ENCODE measurements at regions not wholly inside any gene's neighbourhood (a gene's known extent, or its start where the extent isn't known, plus 50 kb on each side); places are given as distances from the start of the nearest gene placed in this dataset.
A peak's percentile ranks its signal among the peaks of the same experiment; 100 is the strongest.

DNA sequence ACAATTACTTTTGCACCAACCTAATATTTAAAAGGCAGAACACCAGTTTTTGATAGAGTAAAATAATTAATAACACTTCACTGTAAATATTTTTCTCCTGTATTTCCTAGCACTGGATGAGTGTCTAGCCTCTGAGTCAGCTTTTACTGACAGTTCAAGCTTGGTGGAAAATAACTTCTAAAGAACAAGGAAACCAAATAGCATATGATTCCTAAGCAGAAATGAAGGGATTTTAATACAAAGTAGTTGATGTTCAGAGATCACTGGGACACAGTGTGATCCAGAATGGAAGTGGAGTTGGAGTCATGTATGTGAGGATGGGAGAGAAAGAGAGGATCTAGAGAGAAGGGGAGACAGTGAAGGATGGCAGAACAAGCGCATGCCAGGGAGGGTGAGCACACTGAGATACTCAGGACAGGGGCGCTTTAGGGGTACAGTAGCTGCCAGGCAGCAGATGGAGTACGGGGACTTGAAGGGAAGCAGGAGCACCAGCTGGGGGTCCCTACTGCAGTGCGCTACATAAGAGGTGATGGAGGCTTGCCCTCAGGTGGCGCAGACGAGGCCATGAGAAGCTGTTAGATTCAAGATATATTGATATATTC, 117.9 kb upstream of the KLF6 start:
- TF ChIP-seq FOS (IDR thresholded peaks at IDR 0.05; ENCODE audit: borderline replicate concordance, insufficient read depth, low read length): peak; percentile 12
- TF ChIP-seq GATA2 (IDR thresholded peaks at IDR 0.05; ENCODE audit: insufficient read depth, insufficient read length, low read depth, low read length): no peak
- Histone ChIP-seq H3K27ac (ENCODE audit: insufficient read depth, low read depth, low read length) (no peak overlapping the region), H3K9ac (replicated peaks; ENCODE audit: extremely low read depth, insufficient read depth, low read length) (no peak overlapping the region)

DNA sequence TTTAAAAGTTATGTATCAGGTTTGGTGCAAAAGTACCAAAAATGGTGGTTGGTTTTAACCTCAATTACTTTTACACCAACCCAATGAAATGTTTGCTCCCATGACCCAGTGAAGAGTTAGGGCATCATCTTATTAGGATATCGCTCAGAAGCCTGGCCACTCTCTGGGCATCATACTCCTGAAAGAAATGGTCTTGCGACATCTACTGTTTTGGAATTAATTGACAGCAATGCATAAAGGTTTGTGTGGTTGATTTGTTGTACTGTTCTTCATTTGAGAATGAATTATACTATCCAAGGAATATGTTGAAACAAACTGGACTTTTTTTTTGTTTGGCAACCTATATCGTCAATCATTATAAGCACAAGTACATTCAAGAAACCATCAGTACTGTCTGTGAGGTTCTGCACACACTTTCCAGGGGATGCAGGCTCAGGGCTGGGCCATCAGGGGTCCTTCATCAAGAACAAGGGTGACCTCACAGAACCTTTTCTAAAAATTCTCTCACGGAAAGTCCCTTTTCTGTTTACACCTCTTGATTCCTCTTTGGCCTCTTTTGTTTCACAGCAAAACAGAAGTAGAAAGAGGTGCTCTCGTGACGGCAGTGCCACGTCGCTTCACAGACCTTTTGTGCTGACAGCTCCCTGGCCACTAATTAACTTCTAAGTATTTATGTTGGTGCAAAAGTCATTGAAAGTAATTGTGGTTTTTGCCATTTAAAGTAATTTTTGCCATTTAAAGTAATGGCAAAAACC, 117.2 kb upstream of the KLF6 start:
- intact Hi-C loops (cut with micrococcal nuclease) (no loop called here), dilution Hi-C loops (cut with MboI; ENCODE audit: extremely low pct_ligation_motif_present, low sequenced_read_pairs) (no loop called here)
- Histone ChIP-seq H3K4me1 (ENCODE audit: control insufficient read depth, extremely low read depth, insufficient read depth, low read length) (peaks cover 3% of the 10 kb centered on the region), H3K27ac (ENCODE audit: insufficient read depth, low read depth, low read length) (no peak overlapping the region), H3K36me3 (ENCODE audit: control insufficient read depth in 2 of 2, extremely low read depth in 1 of 2, insufficient read depth in 2 of 2, low read length in 2 of 2) (no peaks in the 10 kb centered on the region), H3K9me3 (replicated peaks; ENCODE audit: control insufficient read depth, insufficient read depth, low read length) (no peaks in the 10 kb centered on the region), H3K4me3 (replicated peaks in 1 of 3; ENCODE audit: insufficient read depth in 1 of 3, low read depth in 1 of 3, low read length in 3 of 3) (no peak overlapping the region), H2AFZ (ENCODE audit: low read depth, low read length) (no peak overlapping the region), H3K27me3 (ENCODE audit: control insufficient read depth in 2 of 2, insufficient read depth in 2 of 2, low read length in 2 of 2) (no peaks in the 10 kb centered on the region), H3K9me1 (replicated peaks; ENCODE audit: control insufficient read depth, extremely low read depth, insufficient read depth, low read length) (no peaks in the 10 kb centered on the region), H3K79me2 (ENCODE audit: control insufficient read depth, insufficient read depth, low read length) (no peaks in the 10 kb centered on the region), H3K4me2 (ENCODE audit: insufficient read depth, low read length) (no peak overlapping the region), H3K9ac (replicated peaks; ENCODE audit: extremely low read depth, insufficient read depth, low read length) (no peak overlapping the region), H4K20me1 (replicated peaks; ENCODE audit: control insufficient read depth, extremely low read depth, insufficient read depth, low read length) (no peaks in the 10 kb centered on the region)
- BruUV-seq (replicated peaks): no TSS peak
- FAIRE-seq (no peak), DNase-seq (ENCODE audit: low read depth, low spot score) (peak; percentile 51)
- ChIA-PET POLR2A (no interaction called here), CTCF (no interaction called here)
- TF ChIP-seq POLR2A (IDR thresholded peaks at IDR 0.05; ENCODE audit: low read depth, low read length) (no peak), MYC (IDR thresholded peaks at IDR 0.05; ENCODE audit: low read depth, low read length) (no peak), FOS (IDR thresholded peaks at IDR 0.05; ENCODE audit: borderline replicate concordance, insufficient read depth, low read length) (no peak), POLR2AphosphoS5 (IDR thresholded peaks at IDR 0.05; ENCODE audit: insufficient read depth, low read depth, low read length) (no peak), CTCF (IDR thresholded peaks at IDR 0.05; ENCODE audit: extremely low read depth in 1 of 2, insufficient read depth in 1 of 2, low read depth in 1 of 2, low read length in 2 of 2) (no peak), EZH2 (IDR thresholded peaks at IDR 0.05; ENCODE audit: borderline replicate concordance, low read depth, low read length, severe bottlenecking) (no peak), JUN (IDR thresholded peaks at IDR 0.05; ENCODE audit: borderline replicate concordance, insufficient read depth, insufficient read length, low read depth) (no peak), GATA2 (IDR thresholded peaks at IDR 0.05; ENCODE audit: insufficient read depth, insufficient read length, low read depth, low read length) (no peak)
- TF ChIP-seq, protein P1, sequence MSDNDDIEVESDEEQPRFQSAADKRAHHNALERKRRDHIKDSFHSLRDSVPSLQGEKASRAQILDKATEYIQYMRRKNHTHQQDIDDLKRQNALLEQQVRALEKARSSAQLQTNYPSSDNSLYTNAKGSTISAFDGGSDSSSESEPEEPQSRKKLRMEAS (IDR thresholded peaks at IDR 0.05; ENCODE audit: insufficient read depth, insufficient read length): no peak

More for the DNA sequence above, 117.9 kb upstream of the KLF6 start:
- Histone ChIP-seq H3K79me2 (ENCODE audit: control insufficient read depth, insufficient read depth, low read length) (no peaks in the 10 kb centered on the region), H3K4me2 (ENCODE audit: insufficient read depth, low read length) (no peak overlapping the region), H3K27me3 (ENCODE audit: control insufficient read depth in 2 of 2, insufficient read depth in 2 of 2, low read length in 2 of 2) (no peaks in the 10 kb centered on the region), H4K20me1 (replicated peaks; ENCODE audit: control insufficient read depth, extremely low read depth, insufficient read depth, low read length) (no peaks in the 10 kb centered on the region), H2AFZ (ENCODE audit: low read depth, low read length) (no peak overlapping the region), H3K4me3 (replicated peaks in 1 of 3; ENCODE audit: insufficient read depth in 1 of 3, low read depth in 1 of 3, low read length in 3 of 3) (no peak overlapping the region), H3K36me3 (ENCODE audit: control insufficient read depth in 2 of 2, extremely low read depth in 1 of 2, insufficient read depth in 2 of 2, low read length in 2 of 2) (no peaks in the 10 kb centered on the region), H3K9me1 (replicated peaks; ENCODE audit: control insufficient read depth, extremely low read depth, insufficient read depth, low read length) (no peaks in the 10 kb centered on the region), H3K4me1 (ENCODE audit: control insufficient read depth, extremely low read depth, insufficient read depth, low read length) (no peaks in the 10 kb centered on the region), H3K9me3 (replicated peaks; ENCODE audit: control insufficient read depth, insufficient read depth, low read length) (no peaks in the 10 kb centered on the region)
- POLR2A ChIA-PET: no interaction called here
- FAIRE-seq (no peak), DNase-seq (ENCODE audit: low read depth, low spot score) (peak; percentile 62)
- CTCF ChIA-PET: no interaction called here
- intact Hi-C loops (cut with micrococcal nuclease): no loop called here
- dilution Hi-C loops (cut with MboI; ENCODE audit: extremely low pct_ligation_motif_present, low sequenced_read_pairs): no loop called here
- no TSS peak for BruUV-seq (replicated peaks)
